HepG2 (cell line): ENCODE measurements at regions not wholly inside any gene's neighbourhood (a gene's known extent, or its start where the extent isn't known, plus 50 kb on each side); places are given as distances from the start of the nearest gene placed in this dataset.
A peak's percentile ranks its signal among the peaks of the same experiment; 100 is the strongest.

Experiments used
- ATAC-seq: fragments of 200-7000 bp; cut with Tn5 transposase; 3 replicates; pipeline ENCODE4 v1.9.1; 2020; ENCODE audit warnings: mild to moderate bottlenecking, moderate library complexity
- BruUV-seq: library from RNA; stranded (reverse); fragments of 400-500 nt; replicated peaks from 2 replicates; lab custom pipeline; 2021; lab: Mats Ljungman, UMichigan
- CTCF ChIA-PET: fragments of 300-600 bp; formaldehyde crosslinking; extraction: SDS; loops from one replicate; lab custom pipeline; 2021; ENCODE audit warnings: low total read pairs, inconsistent platforms, low intra/inter-chr PET ratio; lab: Yijun Ruan, JAX
- POLR2A ChIA-PET: fragments of 350-600 bp; sonication (Branson Sonifier 250); formaldehyde crosslinking; loops from one replicate; lab custom pipeline; 2020; ENCODE audit warnings: antibody characterized with exemption, inconsistent platforms; lab: Yijun Ruan, JAX
- DNase-seq: peaks from one replicate; pipeline ENCODE4 v3.0.0-alpha.2; 2015; ENCODE audit warnings: low spot score
- FAIRE-seq: peaks from 3 replicates; lab custom pipeline; 2011; peaks lifted over from hg19 to GRCh38; lab: Jason Lieb, UNC
- H2AFZ ChIP-seq: one replicate; pipeline ENCODE4 v1.6.1; 2011; ENCODE audit warnings: low read length, inconsistent platforms
- H3K27ac ChIP-seq: fragments of 300-600 bp; 3 replicates; pipeline ENCODE4 v1.8.0; 2011; ENCODE audit warnings: mixed run types, mild to moderate bottlenecking, mixed read lengths, low read length, inconsistent platforms; ENCODE audit not compliant: insufficient read depth; ENCODE audit errors: extremely low read length
- H3K27me3 ChIP-seq, 2 experiments: fragments of 200-600 bp in 1 of 2; 2 replicates in 1 of 2; 3 replicates in 1 of 2; pipeline versions ENCODE4 v1.6.0 to v1.8.0; 2011; ENCODE audit warnings: low read length in 2 of 2, mild to moderate bottlenecking in 2 of 2, moderate library complexity in 2 of 2, inconsistent platforms in 1 of 2; ENCODE audit not compliant: insufficient read depth in 2 of 2, control insufficient read depth in 1 of 2
- H3K36me3 ChIP-seq, 2 experiments: fragments of 200-600 bp in 1 of 2; replicated peaks in 1 of 2; 2 replicates in 1 of 2; 3 replicates in 1 of 2; pipeline versions ENCODE4 v1.5.1 to v1.8.0; 2011; ENCODE audit warnings: low read length in 2 of 2, inconsistent platforms in 1 of 2; ENCODE audit not compliant: insufficient read depth in 2 of 2, control insufficient read depth in 1 of 2
- H3K4me1 ChIP-seq: 2 replicates; pipeline ENCODE4 v1.5.1; 2012; ENCODE audit warnings: low read length, inconsistent platforms; ENCODE audit not compliant: insufficient read depth
- H3K4me2 ChIP-seq: 2 replicates; pipeline ENCODE4 v1.6.0; 2011; ENCODE audit warnings: low read depth, low read length, inconsistent platforms
- H3K4me3 ChIP-seq, 3 experiments: fragments of 200-600 bp in 1 of 3; sonication (generic), shearing (Covaris generic) in 1 of 3; replicated peaks in 1 of 3; 2 replicates each; pipeline ENCODE4 v1.5.1; 2011 to 2016; ENCODE audit warnings: low read length in 3 of 3, inconsistent platforms in 2 of 3, low read depth in 2 of 3, mild to moderate bottlenecking in 2 of 3, control low read depth in 1 of 3, mixed read lengths in 1 of 3; ENCODE audit not compliant: insufficient read depth in 1 of 3
- H3K79me2 ChIP-seq: one replicate; pipeline ENCODE4 v1.6.1; 2011; ENCODE audit warnings: low read length, inconsistent platforms; ENCODE audit not compliant: insufficient read depth
- H3K9ac ChIP-seq: 2 replicates; pipeline ENCODE4 v1.6.0; 2011; ENCODE audit warnings: mild to moderate bottlenecking, low read depth, low read length, inconsistent platforms; ENCODE audit not compliant: insufficient read depth
- H3K9me3 ChIP-seq: 2 replicates; pipeline ENCODE4 v1.5.1; 2012; ENCODE audit warnings: mild to moderate bottlenecking, low read length
- H4K20me1 ChIP-seq: 2 replicates; pipeline ENCODE4 v1.6.0; 2011; ENCODE audit warnings: inconsistent platforms, mild to moderate bottlenecking, low read length, moderate library complexity; ENCODE audit not compliant: insufficient read depth
- ATF7 ChIP-seq, 2 experiments: fragments of 450-650 bp in 1 of 2; sonication (generic) in 1 of 2; formaldehyde crosslinking in 1 of 2; IDR thresholded peaks; 2 replicates each; pipeline versions ENCODE4 v1.4.0 to v1.6.1; 2016 to 2020; ENCODE audit warnings: antibody characterized with exemption in 1 of 2, mild to moderate bottlenecking in 1 of 2, missing genetic modification reagents in 1 of 2
- CREB1 ChIP-seq, 2 experiments: fragments of 450-650 bp in 1 of 2; IDR thresholded peaks; 2 replicates each; pipeline ENCODE4 v1.6.1; 2016 to 2017; ENCODE audit warnings: control low read depth in 1 of 2, mild to moderate bottlenecking in 1 of 2, missing compliant biosample characterization in 1 of 2, missing genetic modification characterization in 1 of 2
- HMG20A ChIP-seq: IDR thresholded peaks from 2 replicates; pipeline ENCODE4 v1.6.1; 2016; ENCODE audit warnings: borderline replicate concordance
- MAFF ChIP-seq: IDR thresholded peaks from 2 replicates; pipeline ENCODE4 v1.6.1; 2011; ENCODE audit warnings: low read depth, low read length, improper control_type of control experiment
- MAFK ChIP-seq, 2 experiments: IDR thresholded peaks in 1 of 2; conservative IDR thresholded peaks in 1 of 2; 2 replicates each; pipeline ENCODE4 v1.6.1; 2011; ENCODE audit warnings: improper control_type of control experiment in 2 of 2, low read length in 2 of 2
- ZFP62 ChIP-seq: sonication (generic); formaldehyde crosslinking; IDR thresholded peaks from 2 replicates; pipeline ENCODE4 v1.4.0; 2020; ENCODE audit warnings: missing genetic modification reagents
- WGBS: methylation state at CpG from one replicate; pipeline ENCODE4 v1.1.6; 2017; ENCODE audit warnings: low lambda C conversion rate; 5-methylcytosine and 5-hydroxymethylcytosine counted together
- in situ Hi-C: cut with HindIII; loops from 2 replicates; pipeline ENCODE4 v1.10.0; 2017; ENCODE audit warnings: low pct_unique_long_range_greater_than_20kb; ENCODE audit not compliant: extremely low pct_ligation_motif_present
- intact Hi-C: fragments of 100-400 bp; cut with micrococcal nuclease; formaldehyde crosslinking; loops from one replicate; pipeline ENCODE4 v1.10.0; 2022; ENCODE audit not compliant: unreplicated experiment

DNA sequence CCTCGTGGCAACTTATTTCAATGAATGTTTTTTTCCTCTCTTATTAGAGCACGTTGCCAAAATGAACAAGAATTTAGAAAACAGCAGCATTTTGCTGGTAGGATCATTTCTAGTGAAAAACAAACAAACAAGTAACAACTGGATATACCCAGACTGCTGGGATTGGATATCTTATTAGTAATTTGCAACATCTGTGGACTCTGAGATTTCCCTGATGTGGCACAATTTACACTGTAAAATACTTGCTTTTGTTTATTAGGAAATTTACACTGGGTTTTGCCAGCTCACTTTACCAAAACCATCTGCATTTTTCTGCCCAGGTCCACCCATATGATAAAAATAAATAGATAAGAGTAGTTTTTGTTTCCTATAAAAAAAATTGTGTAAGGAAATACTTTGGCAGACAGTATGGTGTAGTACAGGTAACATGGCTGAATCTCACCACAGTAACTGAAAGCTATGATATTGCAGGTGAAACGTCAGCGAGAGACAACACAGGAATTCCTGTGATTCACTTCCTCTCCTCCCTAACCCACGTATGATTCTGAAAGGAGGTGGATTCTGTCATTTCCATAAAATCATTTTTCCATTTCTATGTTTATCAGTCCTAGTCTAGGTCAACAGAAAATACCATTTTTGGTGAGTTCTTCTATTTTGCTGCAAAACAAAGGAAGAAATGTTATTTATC, 176.2 kb upstream of the NOVA1 start:
- BruUV-seq: no TSS peak
- H4K20me1 ChIP-seq: no peaks in the 10 kb centered on the region
- CTCF ChIA-PET: no interaction called here
- DNase-seq: no peak
- no peak overlapping the region for H3K9ac ChIP-seq
- POLR2A ChIA-PET: no interaction called here
- no peaks in the 10 kb centered on the region for H3K27me3 ChIP-seq
- in situ Hi-C loops (no loop called here), intact Hi-C loops (no loop called here)
- H3K4me3 ChIP-seq: no peak overlapping the region
- H3K27ac ChIP-seq: no peak overlapping the region
- H2AFZ ChIP-seq: no peak overlapping the region
- H3K9me3 ChIP-seq: peaks cover 81% of the 10 kb centered on the region
- no peak overlapping the region for H3K4me2 ChIP-seq
- no peaks in the 10 kb centered on the region for H3K36me3 ChIP-seq
- no peak for FAIRE-seq
- no peak for TF ChIP-seq ZFP62 (CRISPR knock-in tag)
- TF ChIP-seq MAFF: 0 out of 2 replicates have a peak, but pooled peaks have one; percentile 16
- peak; percentile 31 to 59; a peak in 3 of 4 replicates for TF ChIP-seq MAFK (conservative IDR thresholded peaks at IDR 0.05 in 1 of 2, IDR thresholded peaks at IDR 0.05 in 1 of 2; ENCODE audit: low read length in 2 of 2)
- H3K79me2 ChIP-seq: no peaks in the 10 kb centered on the region
- ATAC-seq: no peak
- H3K4me1 ChIP-seq: no peaks in the 10 kb centered on the region
- WGBS: 14% methylated on average over 5 of the region's 5 CpGs

DNA sequence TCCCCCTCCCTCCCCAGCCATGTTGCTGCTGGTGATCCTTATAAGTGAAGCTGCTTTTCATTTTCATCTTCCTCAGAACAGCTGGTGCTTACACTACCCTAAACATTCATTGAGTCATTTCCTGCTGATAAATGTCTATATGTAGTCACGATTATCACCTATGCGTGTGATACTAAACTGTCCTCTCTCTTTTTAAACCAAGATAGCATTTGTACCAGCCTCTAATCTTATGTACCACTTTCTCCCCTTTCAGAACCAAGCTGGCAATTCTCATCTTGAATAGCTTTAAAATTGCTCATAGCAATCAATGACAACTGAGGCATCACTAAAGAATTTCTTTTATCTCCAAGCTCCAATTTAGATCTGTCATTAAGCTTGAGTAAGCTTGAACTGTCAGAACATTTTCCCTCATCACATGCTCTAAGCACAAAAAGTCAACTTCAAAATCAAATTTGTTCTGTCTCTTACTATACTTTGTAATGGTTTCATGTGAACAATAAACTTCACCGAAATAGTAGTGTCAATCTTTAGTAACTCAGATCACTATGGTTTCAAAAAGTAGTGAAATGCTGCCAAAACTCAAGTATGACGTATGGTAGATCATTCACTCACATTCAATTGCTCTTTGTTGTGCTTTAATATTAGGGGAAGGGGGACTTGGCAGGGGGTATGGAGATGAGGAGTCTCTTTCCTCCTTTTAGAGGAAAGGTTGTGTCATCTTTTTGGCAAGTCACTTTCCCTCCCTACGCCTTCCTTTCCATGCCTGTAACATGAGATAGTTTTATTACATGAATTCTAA, 178.1 kb upstream of the NOVA1 start:
- Histone ChIP-seq H3K79me2 (no peaks in the 10 kb centered on the region), H3K4me2 (no peak overlapping the region), H3K9ac (no peak overlapping the region), H3K9me3 (peaks cover 80% of the 10 kb centered on the region), H4K20me1 (no peaks in the 10 kb centered on the region), H3K4me1 (no peaks in the 10 kb centered on the region), H3K27me3 (no peaks in the 10 kb centered on the region), H3K36me3 (no peaks in the 10 kb centered on the region), H3K27ac (no peak overlapping the region), H2AFZ (no peak overlapping the region), H3K4me3 (no peak overlapping the region)
- peak; percentile 79 for TF ChIP-seq CREB1 (IDR thresholded peaks at IDR 0.05)
- TF ChIP-seq CREB1 (CRISPR knock-in tag; IDR thresholded peaks at IDR 0.05): no peak
- TF ChIP-seq HMG20A (CRISPR knock-in tag): no peak
- peak; percentile 37 for TF ChIP-seq ATF7 (IDR thresholded peaks at IDR 0.05)
- TF ChIP-seq ATF7 (CRISPR knock-in tag; IDR thresholded peaks at IDR 0.05): no peak
- intact Hi-C loops: no loop called here
- in situ Hi-C loops: no loop called here
- ATAC-seq (no peak), DNase-seq (no peak), FAIRE-seq (no peak)
- ChIA-PET CTCF (no interaction called here), POLR2A (no interaction called here)
- no TSS peak for BruUV-seq
- 8% methylated on average over 5 of the region's 5 CpGs for WGBS
